ENCODE measurements at regions not wholly inside any gene's neighbourhood (a gene's known extent, or its start where the extent isn't known, plus 50 kb on each side); places are given as distances from the start of the nearest gene placed in this dataset.

GRCh38 chr12:127304751-127305725 is 961.9 kb upstream of the TMEM132C start:
- Histone ChIP-seq H3K36me3 (no peaks in the 10 kb centered on the region), H3K4me3 (no peak overlapping the region), H3K27ac (no peak overlapping the region), H3K9me3 (no peaks in the 10 kb centered on the region), H3K27me3 (no peaks in the 10 kb centered on the region), H3K4me1 (no peaks in the 10 kb centered on the region)
- TF ChIP-seq POLR2A (IDR thresholded peaks at IDR 0.05) (no peak), CTCF (IDR thresholded peaks at IDR 0.05) (no peak)
- DNase-seq, result no peak
- ATAC-seq, result no peak
- intact Hi-C loops (cut with DNase I), result loop anchor here in 1 of 2 donors (10.0 kb wide), 1 partner anchor 190 kb away; no protein-coding TSS in a partner anchor
- WGBS (ENCODE audit: insufficient coverage, low coverage, low lambda C conversion rate, missing lambda C conversion rate), result 61% methylated on average over 5 of the region's 8 CpGs

GRCh38 chr12:127306604-127307215 is 960.3 kb upstream of the TMEM132C start:
- Histone ChIP-seq H3K27me3 (no peaks in the 10 kb centered on the region), H3K27ac (no peak overlapping the region), H3K4me3 (no peak overlapping the region), H3K36me3 (no peaks in the 10 kb centered on the region), H3K4me1 (no peaks in the 10 kb centered on the region), H3K9me3 (no peaks in the 10 kb centered on the region)
- 53% methylated on average over 4 of the region's 4 CpGs for WGBS (ENCODE audit: insufficient coverage, low coverage, low lambda C conversion rate, missing lambda C conversion rate)
- no peak for DNase-seq
- intact Hi-C loops (cut with DNase I), result loop anchor here in 1 of 2 donors (10.0 kb wide), 1 partner anchor 192 kb away; no protein-coding TSS in a partner anchor
- TF ChIP-seq POLR2A (IDR thresholded peaks at IDR 0.05) (no peak), CTCF (IDR thresholded peaks at IDR 0.05) (no peak)
- ATAC-seq, result no peak

GRCh38 chr12:127307528-127307927 is 959.4 kb upstream of the TMEM132C start:
- Histone ChIP-seq H3K9me3 (no peaks in the 10 kb centered on the region), H3K27ac (no peak overlapping the region), H3K4me1 (no peaks in the 10 kb centered on the region), H3K27me3 (no peaks in the 10 kb centered on the region), H3K36me3 (no peaks in the 10 kb centered on the region), H3K4me3 (no peak overlapping the region)
- TF ChIP-seq POLR2A (IDR thresholded peaks at IDR 0.05) (no peak), CTCF (IDR thresholded peaks at IDR 0.05) (no peak)
- ATAC-seq (no peak), DNase-seq (no peak)
- WGBS (ENCODE audit: insufficient coverage, low coverage, low lambda C conversion rate, missing lambda C conversion rate), result 59% methylated on average over 6 of the region's 6 CpGs
- intact Hi-C loops (cut with DNase I), result loop anchor here in 1 of 2 donors (10.0 kb wide), 1 partner anchor 193 kb away; no protein-coding TSS in a partner anchor

GRCh38 chr12:127308148-127308547 is 958.8 kb upstream of the TMEM132C start:
- H3K4me1 ChIP-seq, result no peaks in the 10 kb centered on the region
- DNase-seq, result no peak

More at GRCh38 chr12:127308148-127308547, 958.8 kb upstream of the TMEM132C start:
- no peaks in the 10 kb centered on the region for H3K9me3 ChIP-seq
- intact Hi-C loops (cut with DNase I), result loop anchor here in 1 of 2 donors (10.0 kb wide), 1 partner anchor 193 kb away; no protein-coding TSS in a partner anchor
- TF ChIP-seq POLR2A (IDR thresholded peaks at IDR 0.05) (no peak), CTCF (IDR thresholded peaks at IDR 0.05) (no peak)
- 67% methylated on average over 1 of the region's 1 CpG for WGBS (ENCODE audit: insufficient coverage, low coverage, low lambda C conversion rate, missing lambda C conversion rate)
- no peak overlapping the region for H3K27ac ChIP-seq
- H3K36me3 ChIP-seq, result no peaks in the 10 kb centered on the region
- no peak for ATAC-seq
- no peaks in the 10 kb centered on the region for H3K27me3 ChIP-seq
- H3K4me3 ChIP-seq, result no peak overlapping the region
